LNCAP (cell line): ENCODE measurements at regions not wholly inside any gene's neighbourhood (a gene's known extent, or its start where the extent isn't known, plus 50 kb on each side); places are given as distances from the start of the nearest gene placed in this dataset.

Experiments used
- CTCF ChIP-seq: fragments of 450-650 bp; IDR thresholded peaks from 2 replicates; pipeline ENCODE4 v1.5.1; 2017; ENCODE audit warnings: mild to moderate bottlenecking

GRCh38 chr20:51190783-51191180, 167.9 kb upstream of the KCNG1 start:
- TF ChIP-seq CTCF = no peak

- no peak for TF ChIP-seq CTCF
Observed at GRCh38 chr20:51189814-51190782, 167.2 kb upstream of the KCNG1 start.

GRCh38 chr20:51188941-51189340, 166.0 kb upstream of the KCNG1 start:
- no peak for TF ChIP-seq CTCF

GRCh38 chr20:51187261-51187660, 164.4 kb upstream of the KCNG1 start:
- no peak for TF ChIP-seq CTCF

GRCh38 chr20:51185861-51186260, 163.0 kb upstream of the KCNG1 start:
- TF ChIP-seq CTCF = no peak

GRCh38 chr20:51185277-51185676, 162.4 kb upstream of the KCNG1 start:
- TF ChIP-seq CTCF = no peak

- no peak for TF ChIP-seq CTCF
Observed at GRCh38 chr20:51184289-51184688, 161.4 kb upstream of the KCNG1 start.
